GM23338 (cell line): ENCODE measurements at regions not wholly inside any gene's neighbourhood (a gene's known extent, or its start where the extent isn't known, plus 50 kb on each side); places are given as distances from the start of the nearest gene placed in this dataset.
"Not testable (repeated sequence)": the region's sequence is repeated elsewhere in the genome, so short reads cannot be mapped to it uniquely, and the experiment has no call there.

ENCODE experiments used
- ATAC-seq: fragments of 200-7000 bp; cut with Tn5 transposase; 3 replicates; pipeline ENCODE4 v1.9.1; 2020
- DNase-seq: peaks from one replicate; pipeline ENCODE4 v3.0.0-alpha.2; 2015; ENCODE audit warnings: low spot score
- H2AFZ ChIP-seq: fragments of 200-600 bp; sonication (generic); 2 replicates; pipeline ENCODE4 v1.8.0; 2016; ENCODE audit warnings: antibody characterized with exemption, mild to moderate bottlenecking, moderate library complexity
- H3F3A ChIP-seq: fragments of 200-600 bp; sonication (generic); replicated peaks from 2 replicates; pipeline ENCODE4 v1.8.0; 2017; ENCODE audit warnings: antibody characterized with exemption, mixed run types, low read depth
- H3K27ac ChIP-seq: fragments of 200-600 bp; sonication (generic); 2 replicates; pipeline ENCODE4 v1.6.1; 2016; ENCODE audit warnings: low read depth
- H3K27me3 ChIP-seq: fragments of 200-600 bp; sonication (generic); 2 replicates; pipeline ENCODE4 v1.8.0; 2016; ENCODE audit warnings: mild to moderate bottlenecking, mixed run types, moderate library complexity; ENCODE audit not compliant: insufficient read depth
- H3K36me3 ChIP-seq: fragments of 200-600 bp; sonication (generic); 2 replicates; pipeline ENCODE4 v1.8.0; 2016; ENCODE audit warnings: mild to moderate bottlenecking; ENCODE audit not compliant: insufficient read depth
- H3K4me1 ChIP-seq: fragments of 200-600 bp; sonication (generic); 2 replicates; pipeline ENCODE4 v1.8.0; 2016; ENCODE audit warnings: mild to moderate bottlenecking, moderate library complexity; ENCODE audit not compliant: insufficient read depth
- H3K4me2 ChIP-seq: fragments of 200-600 bp; sonication (generic); 2 replicates; pipeline ENCODE4 v1.7.1; 2017; ENCODE audit warnings: mixed run types
- H3K4me3 ChIP-seq: fragments of 200-600 bp; sonication (generic); 2 replicates; pipeline ENCODE4 v1.6.1; 2016; ENCODE audit warnings: mixed run types
- H3K79me2 ChIP-seq: fragments of 200-600 bp; sonication (generic); replicated peaks from 2 replicates; pipeline ENCODE4 v1.8.0; 2017; ENCODE audit warnings: mild to moderate bottlenecking; ENCODE audit not compliant: insufficient read depth
- H3K9me2 ChIP-seq: fragments of 200-600 bp; sonication (generic); 2 replicates; pipeline ENCODE4 v1.8.0; 2017; ENCODE audit not compliant: insufficient read depth
- H4K20me1 ChIP-seq: fragments of 200-600 bp; sonication (generic); replicated peaks from 2 replicates; pipeline ENCODE4 v1.8.0; 2017; ENCODE audit warnings: mild to moderate bottlenecking; ENCODE audit not compliant: insufficient read depth
- H3K27ac Mint-ChIP-seq: 2 replicates; pipeline ENCODE4 v1.8.0; 2020; ENCODE audit warnings: inconsistent platforms, mild to moderate bottlenecking, moderate library complexity, mixed read lengths
- H3K27me3 Mint-ChIP-seq: 3 replicates; pipeline ENCODE4 v1.8.0; 2022; ENCODE audit warnings: low read depth, mild to moderate bottlenecking, moderate library complexity, mixed read lengths, inconsistent platforms; ENCODE audit not compliant: insufficient read depth, poor library complexity
- H3K36me3 Mint-ChIP-seq: 3 replicates; pipeline ENCODE4 v1.8.0; 2021; ENCODE audit warnings: low read depth, mild to moderate bottlenecking, inconsistent platforms, moderate library complexity, mixed read lengths
- H3K4me1 Mint-ChIP-seq: 3 replicates; pipeline ENCODE4 v1.8.0; 2020; ENCODE audit warnings: mild to moderate bottlenecking, inconsistent platforms, mixed read lengths
- H3K4me3 Mint-ChIP-seq: 3 replicates; pipeline ENCODE4 v1.8.0; 2021; ENCODE audit warnings: moderate library complexity, mild to moderate bottlenecking, inconsistent platforms, mixed read lengths
- H3K9me3 Mint-ChIP-seq: 3 replicates; pipeline ENCODE4 v1.8.0; 2020; ENCODE audit warnings: moderate library complexity, mild to moderate bottlenecking, inconsistent platforms, mixed read lengths
- CTCF ChIP-seq, 2 experiments: fragments of 200-600 bp in 1 of 2; sonication (generic) in 1 of 2; conservative IDR thresholded peaks; 2 replicates each; pipeline versions ENCODE4 v1.5.1 to v1.6.1; 2016 to 2017; ENCODE audit warnings: antibody characterized with exemption in 2 of 2, low read depth in 2 of 2, mild to moderate bottlenecking in 2 of 2, moderate library complexity in 1 of 2

GRCh38 chr4:3938676-3939075, 172.5 kb downstream of the ADRA2C start:
- not testable (repeated sequence) for H3K27ac Mint-ChIP-seq, H3K9me2 ChIP-seq, ATAC-seq, H3K4me1 ChIP-seq, H3K9me3 Mint-ChIP-seq, H4K20me1 ChIP-seq, H3K79me2 ChIP-seq, H3K36me3 Mint-ChIP-seq, H3K27me3 ChIP-seq, H3K4me3 ChIP-seq, H3K36me3 ChIP-seq, H2AFZ ChIP-seq, H3K4me2 ChIP-seq, H3F3A ChIP-seq, H3K27ac ChIP-seq, H3K4me3 Mint-ChIP-seq
- peaks cover 15% of the 10 kb centered on the region for H3K27me3 Mint-ChIP-seq
- DNase-seq = peak; percentile 23
- H3K4me1 Mint-ChIP-seq = peaks cover 14% of the 10 kb centered on the region

GRCh38 chr4:3939954-3940591, 173.9 kb downstream of the ADRA2C start:
- H3K79me2 ChIP-seq, H3K27ac Mint-ChIP-seq, H3K27ac ChIP-seq, H3K36me3 Mint-ChIP-seq, H3K4me3 ChIP-seq, H3K27me3 ChIP-seq, H3K9me3 Mint-ChIP-seq, H2AFZ ChIP-seq, H3K36me3 ChIP-seq, H3K4me1 ChIP-seq, H3K9me2 ChIP-seq, H3F3A ChIP-seq, ATAC-seq, H4K20me1 ChIP-seq, H3K4me3 Mint-ChIP-seq, H3K4me2 ChIP-seq, DNase-seq: not testable (repeated sequence)
- peaks cover 14% of the 10 kb centered on the region for H3K4me1 Mint-ChIP-seq
- H3K27me3 Mint-ChIP-seq = peaks cover 14% of the 10 kb centered on the region

- peak; percentile 9 for DNase-seq
Observed at GRCh38 chr4:3941735-3942522, 175.7 kb downstream of the ADRA2C start.

GRCh38 chr4:3942569-3942971, 176.4 kb downstream of the ADRA2C start:
- not testable (repeated sequence) for H3K4me1 ChIP-seq, H3K27me3 ChIP-seq, H3F3A ChIP-seq, H4K20me1 ChIP-seq, H3K4me2 ChIP-seq, ATAC-seq, H3K27ac Mint-ChIP-seq, H2AFZ ChIP-seq, H3K79me2 ChIP-seq, H3K4me3 ChIP-seq, H3K9me2 ChIP-seq, H3K27me3 Mint-ChIP-seq, H3K36me3 ChIP-seq, H3K9me3 Mint-ChIP-seq, H3K4me3 Mint-ChIP-seq
- Mint-ChIP-seq H3K4me1 (peaks cover 12% of the 10 kb centered on the region), H3K36me3 (peaks cover 12% of the 10 kb centered on the region; the same call in 2 of the 3 replicates)
- DNase-seq = peak; percentile 77
- peak; percentile 51 to 77 for TF ChIP-seq CTCF (conservative IDR thresholded peaks at IDR 0.05; ENCODE audit: low read depth in 2 of 2)
- peak overlapping the region; percentile 66; the same call in 1 of the 2 replicates for H3K27ac ChIP-seq

More at GRCh38 chr4:3941735-3942522, 175.7 kb downstream of the ADRA2C start:
- not testable (repeated sequence) for H3K9me2 ChIP-seq, H3F3A ChIP-seq, H3K79me2 ChIP-seq, H3K4me3 ChIP-seq, H3K9me3 Mint-ChIP-seq, H3K27ac ChIP-seq, H3K27me3 Mint-ChIP-seq, H3K4me1 ChIP-seq, H2AFZ ChIP-seq, H3K4me3 Mint-ChIP-seq, ATAC-seq, H3K27me3 ChIP-seq, H3K36me3 ChIP-seq, H3K4me2 ChIP-seq, H4K20me1 ChIP-seq
- peaks cover 12% of the 10 kb centered on the region for H3K4me1 Mint-ChIP-seq
- peaks cover 12% of the 10 kb centered on the region; the same call in 2 of the 3 replicates for H3K36me3 Mint-ChIP-seq
- 0 out of 2 replicates have a peak overlapping the region, but pooled peaks have one; percentile 23 for H3K27ac Mint-ChIP-seq

- not testable (repeated sequence) for DNase-seq
Observed at GRCh38 chr4:3943051-3943450, 176.9 kb downstream of the ADRA2C start.

More at GRCh38 chr4:3943051-3943450, 176.9 kb downstream of the ADRA2C start:
- H3K9me3 Mint-ChIP-seq, H3K27me3 Mint-ChIP-seq, H2AFZ ChIP-seq, H3K27ac Mint-ChIP-seq, H3K27ac ChIP-seq, H3K36me3 ChIP-seq, H3F3A ChIP-seq, H3K9me2 ChIP-seq, H3K4me3 Mint-ChIP-seq, H3K79me2 ChIP-seq, H3K4me1 ChIP-seq, H3K27me3 ChIP-seq, H3K4me2 ChIP-seq, ATAC-seq, H4K20me1 ChIP-seq, H3K4me3 ChIP-seq: not testable (repeated sequence)
- Mint-ChIP-seq H3K36me3 (peaks cover 16% of the 10 kb centered on the region; the same call in 2 of the 3 replicates), H3K4me1 (peaks cover 10% of the 10 kb centered on the region)
